GM18505 (cell line): ENCODE measurements at regions not wholly inside any gene's neighbourhood (a gene's known extent, or its start where the extent isn't known, plus 50 kb on each side); places are given as distances from the start of the nearest gene placed in this dataset.

Experiments used
- ATAC-seq: cut with Tn5 transposase; IDR thresholded peaks from one replicate; pipeline ENCODE4 v1.9.1; 2021; ENCODE audit not compliant: unreplicated experiment
- POLR2A ChIP-seq: IDR thresholded peaks from 4 replicates; pipeline ENCODE4 v1.6.1; 2011; ENCODE audit warnings: borderline replicate concordance; ENCODE audit not compliant: insufficient read depth, insufficient read length; ENCODE audit errors: extremely low read depth

DNA sequence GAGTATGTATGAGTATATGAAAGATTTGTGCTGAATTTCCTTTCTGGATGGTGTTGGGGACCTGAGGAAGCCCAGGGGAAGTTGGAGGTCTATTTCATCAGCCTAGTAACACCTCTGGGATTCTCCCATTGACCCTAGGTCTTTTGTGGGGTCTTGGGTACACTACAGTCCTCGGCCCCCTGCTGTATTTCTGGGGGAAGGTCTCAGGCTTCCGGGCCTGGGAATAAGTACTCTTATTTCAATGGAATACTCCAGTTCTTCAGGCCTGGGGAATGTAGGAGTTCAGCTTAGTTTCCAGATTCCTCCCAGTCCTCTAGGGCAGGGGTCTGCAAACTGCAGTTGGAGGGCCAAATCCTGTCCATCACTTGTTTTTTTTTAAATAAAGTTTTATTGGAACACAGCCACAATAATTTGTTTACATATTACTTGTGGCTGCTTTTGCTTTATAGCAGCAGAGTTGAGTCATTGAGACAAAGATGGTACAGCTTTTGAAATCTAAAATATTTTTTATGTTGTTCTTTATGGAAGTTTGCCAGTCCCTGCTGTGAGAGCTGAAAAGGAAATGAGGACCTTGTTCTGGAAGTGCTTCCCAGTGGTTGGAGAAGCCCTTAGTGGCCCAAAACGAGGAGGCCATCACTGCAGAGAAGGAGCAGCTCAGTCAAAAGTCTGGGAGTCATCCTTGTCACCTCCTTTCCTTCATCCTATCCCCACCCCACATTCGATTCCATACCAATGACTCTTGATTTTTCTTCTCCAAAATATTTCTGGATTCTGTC is 142.5 kb upstream of the HS3ST2 start:
- no peak for TF ChIP-seq POLR2A
- no peak for ATAC-seq

DNA sequence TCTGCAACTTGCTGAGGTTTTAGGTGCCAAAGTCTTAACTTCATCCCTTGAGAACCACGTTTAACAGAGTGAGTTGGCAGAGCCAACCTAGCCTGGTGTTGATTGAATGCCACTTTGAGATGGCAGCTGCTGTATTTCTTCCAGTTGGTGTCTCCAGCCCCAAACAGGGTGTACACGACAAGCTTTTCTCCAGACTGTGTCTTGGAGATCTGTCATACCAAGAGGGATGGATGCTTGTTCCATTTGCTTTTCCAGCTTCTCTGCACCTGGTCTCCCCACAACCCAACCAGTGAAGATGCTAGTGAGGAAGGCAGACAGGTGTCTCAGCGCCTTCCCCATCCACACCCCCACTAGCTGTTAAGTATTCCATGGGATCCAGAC is 141.1 kb upstream of the HS3ST2 start:
- no peak for TF ChIP-seq POLR2A
- ATAC-seq: no peak

DNA sequence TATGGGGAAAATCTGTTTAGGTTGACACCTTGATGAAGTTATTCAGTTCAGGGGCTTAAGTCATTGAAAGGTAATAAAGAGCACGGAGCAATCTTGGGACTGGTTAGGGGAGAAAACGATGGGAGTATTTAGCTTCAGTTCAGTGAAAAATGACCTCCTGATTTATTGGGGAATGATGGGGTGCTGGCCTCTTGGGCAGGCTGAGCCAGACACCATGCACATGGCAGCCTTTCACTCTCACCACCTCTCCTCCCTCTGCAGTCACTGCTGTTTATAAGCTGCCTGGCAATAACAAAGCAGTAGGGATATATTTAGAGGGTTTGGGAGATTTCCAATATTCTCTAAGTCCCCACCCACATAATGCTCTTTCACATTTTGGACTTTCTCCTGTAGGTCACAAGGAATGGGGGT is 140.5 kb upstream of the HS3ST2 start:
- ATAC-seq: no peak
- no peak for TF ChIP-seq POLR2A

DNA sequence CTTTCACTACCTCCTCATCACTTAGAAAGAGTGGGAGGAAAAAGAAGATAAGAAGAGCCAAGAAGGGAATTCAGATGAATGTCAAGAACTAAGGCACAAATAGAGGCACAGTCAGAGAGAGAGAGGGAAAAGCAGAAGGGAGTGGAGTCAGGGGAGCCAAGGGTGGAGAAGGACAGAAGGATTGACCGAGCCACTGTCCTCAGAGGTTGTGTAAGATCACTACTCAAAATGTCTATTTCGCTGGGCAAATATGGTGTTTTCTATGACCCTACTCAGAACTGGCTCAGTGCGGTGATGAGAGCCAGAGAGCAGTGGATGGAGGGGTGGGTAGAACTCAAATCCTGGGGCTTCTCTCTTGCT is 139.2 kb upstream of the HS3ST2 start:
- no peak for TF ChIP-seq POLR2A

DNA sequence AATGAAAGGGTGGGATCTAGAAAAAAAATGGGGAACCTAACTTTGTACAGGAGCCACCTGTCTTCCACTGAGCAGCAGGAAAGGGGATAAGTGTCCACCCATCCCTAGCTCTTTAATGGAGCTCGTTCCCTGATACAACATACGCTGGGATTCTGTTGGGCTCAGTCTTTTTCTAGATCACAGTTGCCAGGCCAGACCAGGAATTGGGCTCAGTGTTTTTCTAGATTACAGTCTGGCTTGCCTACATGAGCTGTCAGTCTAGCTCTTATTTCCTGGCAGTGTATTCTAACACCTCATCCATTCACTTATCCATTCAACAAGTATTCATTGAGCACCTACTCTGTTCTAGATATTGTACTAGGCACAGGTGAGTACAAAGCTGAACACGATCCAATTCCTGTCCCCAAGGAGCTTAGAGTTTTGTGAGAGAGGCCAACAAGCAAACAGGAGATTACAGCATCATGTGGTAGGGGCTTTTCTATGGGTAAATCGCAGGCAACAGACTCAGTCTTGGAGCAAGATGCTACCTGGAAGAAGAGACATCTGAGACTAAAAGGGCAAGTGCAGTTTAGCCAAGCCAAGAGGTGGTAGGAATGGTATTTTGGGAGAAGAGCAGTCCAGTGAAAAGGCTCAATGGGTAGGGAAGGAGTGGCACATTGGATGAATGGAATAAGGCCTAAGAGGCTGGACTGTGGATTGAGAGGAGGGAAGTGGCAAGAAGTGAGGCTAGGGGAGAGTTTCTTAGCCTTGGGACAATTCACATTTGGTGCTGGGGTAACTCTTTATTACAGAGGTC is 138.0 kb upstream of the HS3ST2 start:
- no peak for ATAC-seq
- TF ChIP-seq POLR2A: no peak

More for the DNA sequence above, 139.2 kb upstream of the HS3ST2 start:
- no peak for ATAC-seq

DNA sequence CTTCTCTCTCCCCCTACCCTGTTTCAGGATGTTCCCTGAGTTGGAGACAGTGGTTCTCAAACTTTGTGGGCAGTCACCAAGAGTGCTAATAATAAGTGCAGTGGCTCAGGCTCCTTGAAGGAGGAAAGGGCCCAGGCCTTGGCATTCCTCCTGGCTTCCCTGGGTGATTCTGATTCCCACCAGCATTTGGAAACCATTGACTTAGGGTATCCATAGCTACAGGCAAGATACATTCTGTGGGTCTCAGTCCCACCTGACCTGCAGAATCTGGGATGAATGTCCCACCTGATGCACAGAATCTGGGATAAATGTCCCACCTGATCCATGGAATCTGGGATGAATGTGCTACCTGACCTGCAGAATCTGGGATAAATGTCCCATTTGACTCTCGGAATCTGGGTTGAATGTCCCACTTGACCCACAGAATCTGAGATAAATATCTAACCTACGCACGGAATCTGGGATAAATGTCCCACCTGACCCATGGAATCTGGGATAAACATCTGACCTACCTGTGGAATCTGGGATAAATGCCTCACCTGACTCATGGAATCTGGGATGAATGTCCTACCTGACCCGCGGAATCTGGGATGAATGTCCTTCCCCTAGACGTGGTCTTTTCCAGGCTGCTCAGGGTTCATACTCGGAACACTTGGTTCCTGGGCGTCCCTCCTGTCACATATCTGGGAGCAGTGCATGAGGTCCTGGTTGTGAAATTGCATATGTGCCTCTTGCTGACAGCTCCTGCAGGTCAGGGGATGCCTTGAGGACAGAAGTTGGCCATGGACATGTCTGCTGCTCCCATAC is 136.7 kb upstream of the HS3ST2 start:
- ATAC-seq: no peak
- no peak for TF ChIP-seq POLR2A

DNA sequence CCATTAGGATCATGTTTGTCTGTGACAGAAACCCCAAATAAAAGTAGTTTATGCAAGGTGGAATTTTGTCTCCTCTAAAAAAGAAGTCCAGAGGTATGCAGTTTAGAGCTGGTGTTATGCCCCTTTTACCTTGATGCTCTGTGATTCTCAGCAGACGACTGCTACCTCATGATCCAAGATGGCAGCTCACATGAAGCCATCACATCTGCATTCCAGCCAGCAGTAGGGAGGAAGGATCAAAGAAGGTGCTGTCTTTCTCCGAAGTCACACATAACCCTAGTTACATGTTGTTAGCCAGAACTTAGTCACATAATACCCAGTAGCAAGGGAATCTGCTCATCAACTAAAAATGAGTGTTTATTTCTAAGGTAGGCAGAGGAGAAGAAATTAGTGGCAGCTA is 135.7 kb upstream of the HS3ST2 start:
- no peak for ATAC-seq
- TF ChIP-seq POLR2A: no peak

DNA sequence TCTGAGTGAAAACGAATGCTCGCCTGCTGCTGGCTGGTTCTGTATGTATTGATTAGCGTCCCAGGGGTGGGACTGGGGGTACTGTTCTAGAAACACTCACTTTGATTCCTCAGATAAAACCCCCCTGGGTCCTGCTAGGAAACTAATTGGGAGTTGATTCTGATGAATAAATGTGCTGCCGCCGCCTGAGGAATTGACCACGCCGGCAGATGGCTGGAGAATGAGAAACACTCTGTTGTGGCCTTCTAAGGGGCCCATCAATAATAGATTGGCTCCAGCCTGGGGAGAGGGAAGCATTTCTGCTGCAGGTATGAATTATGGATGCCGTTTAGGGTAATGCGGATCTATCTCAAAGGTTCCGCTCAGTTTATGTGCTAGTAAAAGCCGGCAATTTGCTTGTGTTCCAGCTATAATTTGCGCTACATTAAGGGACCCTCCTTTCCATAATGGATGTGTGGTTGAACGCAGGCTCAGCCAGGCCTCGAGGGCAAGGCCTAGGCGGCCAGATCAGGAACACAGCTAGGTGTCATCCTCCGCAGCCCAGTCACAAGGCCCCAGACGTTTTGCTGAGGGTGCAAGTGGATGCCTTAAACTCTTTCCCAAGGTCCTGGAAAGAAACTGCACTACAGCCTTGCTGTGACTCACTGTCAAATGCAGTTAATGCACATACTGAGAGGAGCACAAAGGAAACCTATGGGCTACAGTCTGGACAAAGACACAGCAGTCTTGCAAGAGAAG is 132.2 kb upstream of the HS3ST2 start:
- ATAC-seq: no peak
- no peak for TF ChIP-seq POLR2A

DNA sequence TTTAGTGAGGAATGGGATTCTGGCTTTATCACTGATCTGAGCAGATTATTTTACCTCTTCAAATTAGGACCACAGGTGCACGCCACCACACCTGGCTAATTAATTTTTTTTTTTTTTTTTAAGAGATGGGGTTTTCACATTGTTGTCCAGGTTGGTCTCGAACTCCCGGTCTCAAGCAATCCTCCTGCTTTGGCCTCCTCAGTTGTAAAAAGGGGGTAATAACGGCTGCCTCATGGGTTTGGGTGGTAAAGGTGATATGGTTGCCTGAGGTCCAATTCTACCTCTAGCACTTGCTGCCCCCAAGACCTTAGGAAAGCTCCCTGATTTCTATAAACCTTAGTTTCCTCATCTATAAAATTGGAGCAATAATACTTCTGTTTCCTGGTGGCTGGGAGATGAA is 130.7 kb upstream of the HS3ST2 start:
- no peak for ATAC-seq

DNA sequence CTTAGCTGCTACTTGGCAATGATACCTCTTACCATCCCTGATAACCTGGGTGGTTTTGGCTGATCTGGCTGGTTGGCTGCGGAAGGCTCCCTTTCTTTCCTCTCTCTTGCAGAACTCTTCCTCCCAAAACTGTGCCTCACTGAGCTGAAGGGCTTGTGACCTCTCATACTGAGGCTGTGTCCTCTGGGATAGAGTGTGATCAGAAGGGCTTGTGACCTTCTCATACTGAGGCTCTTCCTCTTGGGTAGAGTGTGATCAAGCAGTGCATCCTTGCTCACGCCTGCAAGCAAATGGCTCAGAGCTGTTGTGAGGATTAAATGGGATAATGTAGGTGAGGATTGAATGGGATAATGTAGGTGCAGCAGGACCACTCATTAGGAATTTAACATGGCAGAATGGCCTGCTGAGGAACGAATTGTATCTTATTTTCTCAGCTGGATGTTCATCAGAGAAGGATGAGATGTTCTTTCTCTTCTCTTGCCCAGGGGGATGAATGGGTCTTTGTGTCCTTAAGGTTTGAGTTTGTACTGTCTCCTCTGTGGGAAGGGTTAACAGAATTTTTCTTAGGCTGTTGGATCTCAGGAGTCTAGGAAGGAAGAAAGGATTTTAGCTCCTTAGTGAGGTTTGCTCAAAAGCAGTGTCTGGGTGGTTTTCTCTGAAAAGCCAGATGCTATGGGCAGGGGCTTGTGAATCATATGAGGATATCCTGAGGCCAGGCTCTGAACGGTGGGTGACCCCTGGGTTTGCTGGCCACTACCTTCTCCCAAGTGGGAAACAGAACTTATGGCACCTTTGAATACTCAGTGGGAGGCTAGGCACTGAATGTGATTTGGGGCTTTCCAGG is 130.0 kb upstream of the HS3ST2 start:
- ATAC-seq: no peak
- TF ChIP-seq POLR2A: no peak

More for the DNA sequence above, 130.7 kb upstream of the HS3ST2 start:
- TF ChIP-seq POLR2A: no peak

DNA sequence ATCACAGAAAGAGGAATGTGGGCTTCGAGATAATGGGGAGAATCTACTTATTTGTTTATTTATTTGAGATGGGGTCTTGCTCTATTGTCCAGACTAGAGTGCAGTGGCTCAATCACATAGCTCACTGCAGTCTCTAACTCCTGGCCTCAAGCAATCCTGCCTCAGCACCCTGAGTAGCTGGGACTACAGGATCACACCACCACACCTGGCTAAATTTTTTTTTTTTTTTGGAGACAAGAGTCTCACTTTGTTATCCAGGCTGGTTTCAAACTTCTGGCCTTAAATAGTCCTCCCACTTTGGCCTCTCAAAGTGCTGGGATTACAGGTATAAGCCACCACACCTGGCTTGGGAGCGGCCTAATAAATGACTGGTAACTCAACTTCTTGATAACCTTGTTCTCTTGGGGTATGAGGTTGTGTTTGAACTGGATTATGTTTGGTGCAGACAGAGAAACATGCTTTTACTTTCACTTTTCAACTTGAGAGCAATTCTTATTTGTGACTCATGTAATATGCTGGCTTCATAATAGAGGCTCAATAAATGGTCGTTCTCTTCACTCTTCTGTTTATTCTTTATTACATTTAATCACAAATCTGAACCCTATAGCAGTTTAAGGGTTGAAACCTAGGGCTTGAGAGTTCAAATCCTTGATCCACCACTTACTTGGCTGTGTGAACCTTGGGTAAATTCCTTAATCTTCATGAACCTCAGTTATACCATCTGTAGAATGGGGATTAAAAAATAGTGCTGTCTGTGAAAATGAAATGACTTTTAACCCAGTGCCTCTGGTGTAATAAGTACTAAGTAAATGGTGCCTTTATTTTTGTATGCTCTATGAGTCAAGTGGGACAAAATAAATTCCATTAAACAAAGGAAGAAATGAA is 129.1 kb upstream of the HS3ST2 start:
- TF ChIP-seq POLR2A: no peak
- ATAC-seq: no peak
